Activated T-helper 9 cell treated with anti-CD3 and anti-CD28 coated beads, Interleukin-2, amount 50 U/mL, for 16 hours (primary cell): ENCODE measurements at regions not wholly inside any gene's neighbourhood (a gene's known extent, or its start where the extent isn't known, plus 50 kb on each side); places are given as distances from the start of the nearest gene placed in this dataset.
"Not testable (repeated sequence)": the region's sequence is repeated elsewhere in the genome, so short reads cannot be mapped to it uniquely, and the experiment has no call there.

Experiments used
- DNase-seq: peaks from one replicate; pipeline ENCODE4 v3.0.0-alpha.2; 2020; ENCODE audit warnings: low read depth

GRCh38 chr10:60569681-60570080 is 180.0 kb upstream of the ANK3 start:
- DNase-seq, result no peak

GRCh38 chr10:60566096-60566495 is 176.4 kb upstream of the ANK3 start:
- DNase-seq, result no peak

GRCh38 chr10:60565492-60565891 is 175.8 kb upstream of the ANK3 start:
- DNase-seq, result no peak

GRCh38 chr10:60564475-60564874 is 174.8 kb upstream of the ANK3 start:
- DNase-seq, result no peak

- DNase-seq, result no peak
Observed at GRCh38 chr10:60560451-60560850, 170.8 kb upstream of the ANK3 start.

GRCh38 chr10:60555700-60556099 is 166.0 kb upstream of the ANK3 start:
- DNase-seq, result no peak

GRCh38 chr10:60549686-60550085 is 160.0 kb upstream of the ANK3 start:
- DNase-seq, result no peak

- no peak for DNase-seq
Observed at GRCh38 chr10:60542657-60543056, 153.0 kb upstream of the ANK3 start.

- no peak for DNase-seq
Observed at GRCh38 chr10:60541451-60541850, 151.8 kb upstream of the ANK3 start.

GRCh38 chr10:60537697-60538096 is 148.0 kb upstream of the ANK3 start:
- no peak for DNase-seq

- DNase-seq, result peak; percentile 10
Observed at GRCh38 chr10:60536529-60537114, 146.9 kb upstream of the ANK3 start.

- no peak for DNase-seq
Observed at GRCh38 chr10:60535427-60535826, 145.8 kb upstream of the ANK3 start.

GRCh38 chr10:60534761-60535389 is 145.2 kb upstream of the ANK3 start:
- no peak for DNase-seq

- DNase-seq, result no peak
Observed at GRCh38 chr10:60532696-60533468, 143.2 kb upstream of the ANK3 start.

GRCh38 chr10:60531006-60531405 is 141.3 kb upstream of the ANK3 start:
- no peak for DNase-seq

GRCh38 chr10:60527676-60528075 is 138.0 kb upstream of the ANK3 start:
- DNase-seq, result no peak

- DNase-seq, result no peak
Observed at GRCh38 chr10:60525716-60526585, 136.3 kb upstream of the ANK3 start.

GRCh38 chr10:60524541-60524940 is 134.9 kb upstream of the ANK3 start:
- peak; percentile 27 for DNase-seq

GRCh38 chr10:60523371-60523770 is 133.7 kb upstream of the ANK3 start:
- DNase-seq, result not testable (repeated sequence)

GRCh38 chr10:60522617-60523016 is 132.9 kb upstream of the ANK3 start:
- no peak for DNase-seq

GRCh38 chr10:60521974-60522405 is 132.3 kb upstream of the ANK3 start:
- DNase-seq, result no peak

GRCh38 chr10:60518745-60519144 is 129.1 kb upstream of the ANK3 start:
- no peak for DNase-seq
